ENCODE measurements at regions not wholly inside any gene's neighbourhood (a gene's known extent, or its start where the extent isn't known, plus 50 kb on each side); places are given as distances from the start of the nearest gene placed in this dataset.

DNA sequence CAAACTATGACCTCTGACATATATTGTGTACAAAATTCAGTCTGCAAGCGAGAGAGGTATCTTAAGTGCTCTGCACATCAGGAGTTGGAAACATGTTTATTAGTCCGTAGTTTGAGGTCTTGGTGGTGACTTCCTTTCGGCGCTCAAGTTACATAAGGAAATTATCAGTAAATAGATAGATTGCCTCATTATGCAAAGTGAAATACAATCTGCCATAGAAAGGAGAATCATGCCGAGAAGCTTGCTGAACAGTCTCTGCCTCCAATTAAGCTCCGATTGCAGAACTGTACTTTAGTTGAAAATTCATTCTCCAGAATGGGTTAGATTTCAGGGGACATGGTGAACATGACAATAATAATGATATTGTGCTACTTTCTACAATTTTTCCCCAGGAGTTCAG lies 271.8 kb downstream of the BRINP2 start:
- intact Hi-C loops (cut with micrococcal nuclease): no loop called here
- Mint-ChIP-seq H3K9me3 (peaks cover 0 to 10% (median 0%) of the 10 kb centered on the region in 11 donors), H3K36me3 (no peaks in the 10 kb centered on the region), H3K4me3 (no peak overlapping the region), H3K27me3 (no peaks in the 10 kb centered on the region), H3K4me1 (no peaks in the 10 kb centered on the region), H3K27ac (no peak overlapping the region)
- no peaks in the 10 kb centered on the region for H3K27me3 ChIP-seq (ENCODE audit: control insufficient read depth in 2 of 2, insufficient read depth in 2 of 2, low read length in 2 of 2)
- H3K27ac ChIP-seq (ENCODE audit: low read depth, low read length): no peak overlapping the region
- ATAC-seq (no peak), DNase-seq (no peak)
- CTCF ChIA-PET: no interaction called here
- POLR2A ChIA-PET: no interaction called here
- H3K4me3 ChIP-seq (ENCODE audit: low read length): no peak overlapping the region
- H3K36me3 ChIP-seq (ENCODE audit: control insufficient read depth in 2 of 3, insufficient read depth in 3 of 3, low read length in 3 of 3): no peaks in the 10 kb centered on the region
- no peaks in the 10 kb centered on the region for H3K9me3 ChIP-seq (ENCODE audit: control insufficient read depth in 2 of 3, low read length in 3 of 3)
- H3K4me1 ChIP-seq (ENCODE audit: control insufficient read depth in 2 of 2, insufficient read depth in 2 of 2, low read length in 2 of 2): no peaks in the 10 kb centered on the region

DNA sequence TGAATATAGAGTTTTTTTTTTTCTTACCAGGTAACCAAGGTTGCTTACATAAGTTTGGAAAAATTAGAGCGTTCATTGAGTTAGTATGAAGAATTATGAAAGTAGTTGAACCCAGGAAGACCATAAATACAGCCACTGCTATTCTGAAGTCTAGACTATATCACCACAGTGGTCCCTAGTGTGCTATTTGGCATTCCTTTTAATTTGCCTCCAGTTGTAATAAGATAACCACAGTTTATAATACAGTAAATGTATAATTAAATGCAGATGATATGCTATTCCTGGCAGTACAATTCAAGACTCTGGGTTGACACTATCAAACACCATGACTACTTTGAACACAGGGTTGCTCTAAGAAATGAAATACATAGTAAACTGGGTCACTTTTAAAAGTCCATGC lies 270.5 kb downstream of the BRINP2 start:
- H3K27me3 Mint-ChIP-seq: no peaks in the 10 kb centered on the region
- Histone ChIP-seq H3K9me3 (ENCODE audit: control insufficient read depth in 2 of 3, low read length in 3 of 3) (no peaks in the 10 kb centered on the region), H3K36me3 (ENCODE audit: control insufficient read depth in 2 of 3, insufficient read depth in 3 of 3, low read length in 3 of 3) (no peaks in the 10 kb centered on the region), H3K4me3 (ENCODE audit: low read length) (no peak overlapping the region), H3K27ac (ENCODE audit: low read depth, low read length) (no peak overlapping the region), H3K27me3 (ENCODE audit: control insufficient read depth in 2 of 2, insufficient read depth in 2 of 2, low read length in 2 of 2) (no peaks in the 10 kb centered on the region), H3K4me1 (ENCODE audit: control insufficient read depth in 2 of 2, insufficient read depth in 2 of 2, low read length in 2 of 2) (no peaks in the 10 kb centered on the region)
- no peak for DNase-seq
- no peak overlapping the region for H3K27ac Mint-ChIP-seq
- peaks cover 0 to 13% (median 0%) of the 10 kb centered on the region in 11 donors for H3K9me3 Mint-ChIP-seq
- ATAC-seq: no peak
- no peaks in the 10 kb centered on the region for H3K4me1 Mint-ChIP-seq
- no peaks in the 10 kb centered on the region for H3K36me3 Mint-ChIP-seq
- ChIA-PET CTCF (no interaction called here), POLR2A (no interaction called here)
- intact Hi-C loops (cut with micrococcal nuclease): no loop called here
- H3K4me3 Mint-ChIP-seq: no peak overlapping the region

DNA sequence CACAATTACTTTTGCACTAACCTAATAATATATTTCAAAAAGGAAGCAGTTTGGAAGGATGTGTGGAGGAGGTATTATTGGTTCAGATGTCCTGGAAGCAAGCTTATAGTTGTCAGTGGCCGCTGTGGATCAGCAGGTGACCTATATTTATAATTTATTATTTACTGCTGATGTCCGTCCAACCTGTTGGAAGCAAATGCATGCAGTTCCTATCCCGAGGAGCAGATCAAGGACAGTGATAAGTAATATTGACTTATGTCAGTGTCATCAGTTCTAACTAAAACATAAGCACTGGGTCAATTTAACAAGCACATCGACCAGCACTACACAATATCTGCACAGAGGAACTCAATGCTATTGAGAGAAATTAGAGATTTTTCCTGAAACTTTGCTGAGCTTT lies 270.1 kb downstream of the BRINP2 start:
- Mint-ChIP-seq H3K27me3 (no peaks in the 10 kb centered on the region), H3K4me1 (no peaks in the 10 kb centered on the region), H3K27ac (no peak overlapping the region), H3K36me3 (no peaks in the 10 kb centered on the region), H3K4me3 (no peak overlapping the region), H3K9me3 (peaks cover 0 to 13% (median 1%) of the 10 kb centered on the region in 11 donors)
- Histone ChIP-seq H3K4me3 (ENCODE audit: low read length) (no peak overlapping the region), H3K27me3 (ENCODE audit: control insufficient read depth in 2 of 2, insufficient read depth in 2 of 2, low read length in 2 of 2) (no peaks in the 10 kb centered on the region), H3K36me3 (ENCODE audit: control insufficient read depth in 2 of 3, insufficient read depth in 3 of 3, low read length in 3 of 3) (no peaks in the 10 kb centered on the region), H3K9me3 (ENCODE audit: control insufficient read depth in 2 of 3, low read length in 3 of 3) (no peaks in the 10 kb centered on the region), H3K27ac (ENCODE audit: low read depth, low read length) (no peak overlapping the region), H3K4me1 (ENCODE audit: control insufficient read depth in 2 of 2, insufficient read depth in 2 of 2, low read length in 2 of 2) (no peaks in the 10 kb centered on the region)
- ChIA-PET POLR2A (no interaction called here), CTCF (no interaction called here)
- DNase-seq (no peak), ATAC-seq (no peak)
- intact Hi-C loops (cut with micrococcal nuclease): no loop called here

DNA sequence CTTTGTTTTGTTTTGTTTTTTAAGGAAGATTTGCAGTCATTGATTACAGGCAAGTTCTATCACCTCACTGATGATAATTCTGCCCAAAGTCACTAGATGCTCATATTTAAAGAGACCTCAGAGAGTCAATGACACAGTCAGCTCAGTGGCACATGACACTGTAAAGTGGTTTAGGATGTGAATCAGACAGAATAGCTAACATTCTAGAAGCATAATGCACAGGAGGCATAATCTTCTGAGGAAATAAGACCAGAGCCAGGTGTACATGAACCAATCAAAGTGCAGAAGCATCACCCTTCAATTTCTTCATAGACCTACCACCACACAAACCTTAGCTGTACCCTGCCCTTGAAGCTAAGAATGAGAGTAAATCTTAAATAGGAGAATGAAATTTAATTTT lies 268.5 kb downstream of the BRINP2 start:
- H3K4me3 ChIP-seq (ENCODE audit: low read length): no peak overlapping the region
- no peaks in the 10 kb centered on the region for H3K4me1 ChIP-seq (ENCODE audit: control insufficient read depth in 2 of 2, insufficient read depth in 2 of 2, low read length in 2 of 2)
- H3K27ac ChIP-seq (ENCODE audit: low read depth, low read length): no peak overlapping the region
- no peaks in the 10 kb centered on the region for H3K27me3 ChIP-seq (ENCODE audit: control insufficient read depth in 2 of 2, insufficient read depth in 2 of 2, low read length in 2 of 2)
- Mint-ChIP-seq H3K4me1 (no peaks in the 10 kb centered on the region), H3K4me3 (no peak overlapping the region), H3K9me3 (peaks cover 0 to 11% (median 0%) of the 10 kb centered on the region in 11 donors), H3K27ac (no peak overlapping the region), H3K27me3 (no peaks in the 10 kb centered on the region), H3K36me3 (no peaks in the 10 kb centered on the region)
- no peaks in the 10 kb centered on the region for H3K36me3 ChIP-seq (ENCODE audit: control insufficient read depth in 2 of 3, insufficient read depth in 3 of 3, low read length in 3 of 3)
- ChIA-PET CTCF (interaction anchor here (0.7 kb wide), 1 partner anchor 620 kb away, joined by 3 read pairs; no protein-coding TSS in a partner anchor), POLR2A (no interaction called here)
- intact Hi-C loops (cut with micrococcal nuclease): no loop called here
- no peaks in the 10 kb centered on the region for H3K9me3 ChIP-seq (ENCODE audit: control insufficient read depth in 2 of 3, low read length in 3 of 3)
- DNase-seq (no peak), ATAC-seq (no peak)

DNA sequence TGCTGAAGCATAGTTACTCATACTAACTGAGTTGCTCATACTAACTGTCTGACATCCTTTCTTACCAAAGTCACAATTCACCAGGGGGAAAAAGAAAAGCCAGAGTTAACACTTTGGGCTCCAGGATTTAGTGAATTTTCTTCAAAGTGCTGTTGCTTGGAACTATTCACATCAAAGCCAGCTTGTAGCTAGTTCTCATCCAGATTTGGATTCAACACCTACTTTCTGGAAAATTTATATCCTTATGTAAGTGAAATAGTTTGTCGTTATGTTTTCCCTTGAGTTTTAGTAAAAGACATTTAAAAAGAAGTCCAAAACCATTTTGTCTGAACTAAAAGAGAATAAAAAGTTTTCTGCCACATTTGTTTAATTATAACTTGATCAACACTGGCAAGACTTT lies 264.6 kb downstream of the BRINP2 start:
- intact Hi-C loops (cut with micrococcal nuclease): no loop called here
- DNase-seq (no peak), ATAC-seq (no peak)
- Histone ChIP-seq H3K36me3 (ENCODE audit: control insufficient read depth in 2 of 3, insufficient read depth in 3 of 3, low read length in 3 of 3) (no peaks in the 10 kb centered on the region), H3K9me3 (ENCODE audit: control insufficient read depth in 2 of 3, low read length in 3 of 3) (no peaks in the 10 kb centered on the region), H3K4me3 (ENCODE audit: low read length) (no peak overlapping the region), H3K27me3 (ENCODE audit: control insufficient read depth in 2 of 2, insufficient read depth in 2 of 2, low read length in 2 of 2) (no peaks in the 10 kb centered on the region), H3K27ac (ENCODE audit: low read depth, low read length) (no peak overlapping the region), H3K4me1 (ENCODE audit: control insufficient read depth in 2 of 2, insufficient read depth in 2 of 2, low read length in 2 of 2) (no peaks in the 10 kb centered on the region)
- CTCF ChIA-PET: no interaction called here
- Mint-ChIP-seq H3K27me3 (no peaks in the 10 kb centered on the region), H3K27ac (no peak overlapping the region), H3K4me3 (no peak overlapping the region), H3K4me1 (no peaks in the 10 kb centered on the region), H3K9me3 (peaks cover 0 to 9% (median 0%) of the 10 kb centered on the region in 11 donors), H3K36me3 (no peaks in the 10 kb centered on the region)
- POLR2A ChIA-PET: no interaction called here

DNA sequence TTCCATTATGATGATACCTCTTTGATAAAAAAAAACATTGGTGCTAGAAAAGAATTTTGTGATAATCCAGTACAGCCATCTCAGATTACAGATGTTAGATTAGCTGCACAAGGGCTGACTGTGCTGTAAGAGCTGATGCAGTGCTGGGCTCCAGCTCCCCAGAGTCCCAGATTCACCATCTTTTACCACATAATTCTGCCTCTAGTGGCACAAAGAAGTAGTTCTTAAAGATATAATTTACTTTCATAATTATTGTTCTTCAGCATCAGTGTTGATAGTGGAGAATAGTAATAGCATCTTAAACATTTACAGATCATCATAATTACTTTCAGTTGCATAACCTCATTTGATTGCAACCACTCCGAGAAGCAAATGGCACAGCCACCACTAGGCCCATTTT lies 262.1 kb downstream of the BRINP2 start:
- no peaks in the 10 kb centered on the region for H3K9me3 ChIP-seq (ENCODE audit: control insufficient read depth in 2 of 3, low read length in 3 of 3)
- CTCF ChIA-PET: no interaction called here
- no peaks in the 10 kb centered on the region for H3K27me3 ChIP-seq (ENCODE audit: control insufficient read depth in 2 of 2, insufficient read depth in 2 of 2, low read length in 2 of 2)
- POLR2A ChIA-PET: no interaction called here
- Mint-ChIP-seq H3K4me3 (no peak overlapping the region), H3K9me3 (peaks cover 0 to 3% (median 0%) of the 10 kb centered on the region in 11 donors), H3K27ac (no peak overlapping the region), H3K36me3 (no peaks in the 10 kb centered on the region), H3K4me1 (no peaks in the 10 kb centered on the region), H3K27me3 (no peaks in the 10 kb centered on the region)
- ATAC-seq (no peak), DNase-seq (no peak)
- no peaks in the 10 kb centered on the region for H3K36me3 ChIP-seq (ENCODE audit: control insufficient read depth in 2 of 3, insufficient read depth in 3 of 3, low read length in 3 of 3)
- H3K4me1 ChIP-seq (ENCODE audit: control insufficient read depth in 2 of 2, insufficient read depth in 2 of 2, low read length in 2 of 2): no peaks in the 10 kb centered on the region
- no peak overlapping the region for H3K27ac ChIP-seq (ENCODE audit: low read depth, low read length)
- intact Hi-C loops (cut with micrococcal nuclease): no loop called here
- no peak overlapping the region for H3K4me3 ChIP-seq (ENCODE audit: low read length)

DNA sequence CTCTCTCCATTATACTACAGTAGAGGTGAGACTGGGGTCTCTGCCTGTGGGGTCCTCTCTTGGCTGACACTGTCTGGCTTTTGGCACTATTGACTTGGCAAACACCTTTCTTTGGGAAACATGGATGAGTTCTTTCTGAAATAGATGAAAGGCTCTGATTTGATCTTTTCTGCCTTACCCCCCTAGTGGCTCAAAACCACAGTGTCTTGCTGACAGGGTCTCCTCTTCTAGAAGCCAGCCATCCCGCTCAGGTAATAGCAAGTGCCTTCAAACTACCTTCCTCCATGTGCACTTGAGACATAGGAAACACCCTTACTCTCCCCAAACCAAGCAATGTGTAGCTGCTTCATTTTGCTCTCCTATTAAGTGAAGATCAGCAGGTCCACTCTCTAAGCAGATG lies 260.4 kb downstream of the BRINP2 start:
- CTCF ChIA-PET: no interaction called here

More for the DNA sequence above, 260.4 kb downstream of the BRINP2 start:
- H3K9me3 Mint-ChIP-seq: peaks cover 0 to 8% (median 2%) of the 10 kb centered on the region in 11 donors
- no peaks in the 10 kb centered on the region for H3K27me3 Mint-ChIP-seq
- Histone ChIP-seq H3K27ac (ENCODE audit: low read depth, low read length) (no peak overlapping the region), H3K4me1 (ENCODE audit: control insufficient read depth in 2 of 2, insufficient read depth in 2 of 2, low read length in 2 of 2) (no peaks in the 10 kb centered on the region), H3K36me3 (ENCODE audit: control insufficient read depth in 2 of 3, insufficient read depth in 3 of 3, low read length in 3 of 3) (no peaks in the 10 kb centered on the region), H3K9me3 (ENCODE audit: control insufficient read depth in 2 of 3, low read length in 3 of 3) (no peaks in the 10 kb centered on the region), H3K27me3 (ENCODE audit: control insufficient read depth in 2 of 2, insufficient read depth in 2 of 2, low read length in 2 of 2) (no peaks in the 10 kb centered on the region), H3K4me3 (ENCODE audit: low read length) (no peak overlapping the region)
- no peaks in the 10 kb centered on the region for H3K36me3 Mint-ChIP-seq
- H3K4me1 Mint-ChIP-seq: no peaks in the 10 kb centered on the region
- ATAC-seq (no peak), DNase-seq (no peak)
- no peak overlapping the region for H3K4me3 Mint-ChIP-seq
- no peak overlapping the region for H3K27ac Mint-ChIP-seq
- intact Hi-C loops (cut with micrococcal nuclease): no loop called here
- POLR2A ChIA-PET: no interaction called here

Data from naive thymus-derived CD4-positive, alpha-beta T cell (primary cell).